ENCODE measurements at regions not wholly inside any gene's neighbourhood (a gene's known extent, or its start where the extent isn't known, plus 50 kb on each side); places are given as distances from the start of the nearest gene placed in this dataset.

- no peaks in the 10 kb centered on the region for H3K9me1 ChIP-seq (ENCODE audit: control insufficient read depth, insufficient read depth, low read length)
- under 1% methylated on average over 24 of the region's 25 CpGs for WGBS (ENCODE audit: insufficient coverage, low coverage, missing lambda C conversion rate)
- H3K27ac ChIP-seq (ENCODE audit: extremely low read depth, low read depth, low read length), result no peak overlapping the region
- CTCF ChIA-PET (ENCODE audit: low intra/inter-chr PET ratio), result interaction anchor here (0.6 kb wide), 1 partner anchor 505 kb away, joined by 3 read pairs; no protein-coding TSS in a partner anchor
- H3K4me1 ChIP-seq (replicated peaks in 1 of 2; ENCODE audit: control insufficient read depth in 2 of 2, insufficient read depth in 2 of 2, low read length in 2 of 2), result no peaks in the 10 kb centered on the region
- no peaks in the 10 kb centered on the region for H3K79me2 ChIP-seq (ENCODE audit: control insufficient read depth, insufficient read depth, low read length)
- peaks cover 6% of the 10 kb centered on the region for H4K20me1 ChIP-seq (replicated peaks; ENCODE audit: control insufficient read depth, insufficient read depth, low read length)
- peak; percentile 24 to 38; a peak in 2 of 4 replicates for TF ChIP-seq NRF1 (conservative IDR thresholded peaks at IDR 0.05 in 1 of 2, IDR thresholded peaks at IDR 0.05 in 1 of 2)
- TF ChIP-seq RFX5 (IDR thresholded peaks at IDR 0.05; ENCODE audit: low read depth, low read length), result no peak
- no peak for TF ChIP-seq SNRNP70 (optimal IDR thresholded peaks at IDR 0.05; ENCODE audit: low read depth, low read length)
- TF ChIP-seq KAT2B (IDR thresholded peaks at IDR 0.05; ENCODE audit: low read depth, low read length), result no peak
- TF ChIP-seq SAFB (IDR thresholded peaks at IDR 0.05; ENCODE audit: borderline replicate concordance, low read depth, low read length), result no peak
- DNase-seq (ENCODE audit: extremely low read depth in 1 of 4, low spot score in 3 of 4) (no peak), ATAC-seq (no peak; the same call in 2 of the 3 replicates), FAIRE-seq (no peak)
- no peaks in the 10 kb centered on the region for H3K36me3 ChIP-seq (ENCODE audit: control insufficient read depth, insufficient read depth, low read length)
- H3K9ac ChIP-seq (ENCODE audit: insufficient read depth in 1 of 2, low read depth in 2 of 2, low read length in 2 of 2), result no peak overlapping the region
- H3K4me2 ChIP-seq (ENCODE audit: insufficient read depth, low read length), result no peak overlapping the region
- POLR2A ChIA-PET, result no interaction called here
- peaks cover 3 to 39% of the 10 kb centered on the region in 2 experiments; a peak in 4 of 5 replicates for H3K27me3 ChIP-seq (ENCODE audit: control insufficient read depth in 2 of 2, insufficient read depth in 2 of 2, low read length in 2 of 2)
- no peaks in the 10 kb centered on the region for H3K9me3 ChIP-seq (replicated peaks; ENCODE audit: control insufficient read depth, insufficient read depth, low read depth, low read length)
- in situ Hi-C loops (cut with MboI), result no loop called here
- BruUV-seq (replicated peaks), result no TSS peak
- intact Hi-C loops (cut with micrococcal nuclease), result no loop called here
- H3K4me3 ChIP-seq, result no peak overlapping the region
- H2AFZ ChIP-seq (ENCODE audit: low read depth, low read length), result no peak overlapping the region
Observed at GRCh38 chr11:70867281-70868047, 384.9 kb downstream of the SHANK2 start.

Measured in K562 (cell line).